A673 (cell line): ENCODE measurements at regions not wholly inside any gene's neighbourhood (a gene's known extent, or its start where the extent isn't known, plus 50 kb on each side); places are given as distances from the start of the nearest gene placed in this dataset.
A peak's percentile ranks its signal among the peaks of the same experiment; 100 is the strongest.

ENCODE experiments used
- BruUV-seq: library from RNA; stranded (reverse); fragments of 400-500 nt; replicated peaks from 2 replicates; lab custom pipeline; 2021; lab: Mats Ljungman, UMichigan
- CTCF ChIA-PET: fragments of 300-600 bp; sonication (Branson Sonifier 250); formaldehyde crosslinking; loops from one replicate; lab custom pipeline; 2022; ENCODE audit warnings: antibody characterized with exemption; lab: Charles Lee
- POLR2A ChIA-PET: fragments of 300-600 bp; sonication (Branson Sonifier 250); formaldehyde crosslinking; loops from one replicate; lab custom pipeline; 2022; ENCODE audit warnings: antibody characterized with exemption; ENCODE audit not compliant: low non-redundant PET; lab: Charles Lee
- DNase-seq: peaks from one replicate; pipeline ENCODE4 v3.0.0-alpha.2; 2015; ENCODE audit warnings: low spot score
- H3K27ac ChIP-seq: fragments of 200-600 bp; sonication (generic); 2 replicates; pipeline ENCODE4 v1.5.1; 2016; ENCODE audit warnings: mixed run types, low read depth, mild to moderate bottlenecking, mixed read lengths, antibody characterized with exemption, low read length; ENCODE audit not compliant: poor library complexity, severe bottlenecking
- H3K27me3 ChIP-seq: fragments of 200-600 bp; sonication (generic); replicated peaks from 2 replicates; pipeline ENCODE4 v1.6.1; 2017; ENCODE audit warnings: mixed run types, low read depth, mild to moderate bottlenecking, mixed read lengths, antibody characterized with exemption, low read length; ENCODE audit not compliant: insufficient read depth, poor library complexity
- H3K36me3 ChIP-seq: fragments of 200-600 bp; sonication (generic); 2 replicates; pipeline ENCODE4 v1.6.1; 2016; ENCODE audit warnings: mixed run types, mild to moderate bottlenecking, mixed read lengths, antibody characterized with exemption, low read length; ENCODE audit not compliant: insufficient read depth, poor library complexity, severe bottlenecking
- H3K4me1 ChIP-seq: fragments of 200-600 bp; sonication (generic); 2 replicates; pipeline ENCODE4 v1.6.1; 2017; ENCODE audit warnings: mixed run types, mild to moderate bottlenecking, mixed read lengths, antibody characterized with exemption, low read length; ENCODE audit not compliant: insufficient read depth, poor library complexity, severe bottlenecking
- H3K4me3 ChIP-seq: fragments of 200-600 bp; sonication (generic); 2 replicates; pipeline ENCODE4 v1.5.1; 2016; ENCODE audit warnings: low read depth, mixed run types, mild to moderate bottlenecking, mixed read lengths, low read length; ENCODE audit not compliant: poor library complexity, severe bottlenecking
- H3K9me3 ChIP-seq: fragments of 200-600 bp; sonication (generic); 2 replicates; pipeline ENCODE4 v1.6.1; 2016; ENCODE audit warnings: mixed run types, low read depth, mild to moderate bottlenecking, mixed read lengths, antibody characterized with exemption, low read length; ENCODE audit not compliant: poor library complexity, severe bottlenecking
- EZH2 ChIP-seq: fragments of 200-600 bp; sonication (generic); IDR thresholded peaks from 2 replicates; pipeline ENCODE4 v1.6.1; 2017; ENCODE audit warnings: borderline replicate concordance, low read depth, mild to moderate bottlenecking, mixed read lengths, antibody characterized with exemption, low read length; ENCODE audit not compliant: poor library complexity, severe bottlenecking
- intact Hi-C: fragments of 100-400 bp; cut with micrococcal nuclease; formaldehyde crosslinking; loops from one replicate; pipeline ENCODE4 v1.10.0; 2022; ENCODE audit not compliant: unreplicated experiment
- TF ChIP-seq, protein P1 (sequence below): fragments of 300-800, 200-600 bp; sonication (generic); conservative IDR thresholded peaks from 2 replicates; pipeline ENCODE4 v1.5.1; 2017; ENCODE audit warnings: low read depth, mild to moderate bottlenecking, antibody characterized with exemption, low read length, moderate library complexity, mixed read lengths

DNA sequence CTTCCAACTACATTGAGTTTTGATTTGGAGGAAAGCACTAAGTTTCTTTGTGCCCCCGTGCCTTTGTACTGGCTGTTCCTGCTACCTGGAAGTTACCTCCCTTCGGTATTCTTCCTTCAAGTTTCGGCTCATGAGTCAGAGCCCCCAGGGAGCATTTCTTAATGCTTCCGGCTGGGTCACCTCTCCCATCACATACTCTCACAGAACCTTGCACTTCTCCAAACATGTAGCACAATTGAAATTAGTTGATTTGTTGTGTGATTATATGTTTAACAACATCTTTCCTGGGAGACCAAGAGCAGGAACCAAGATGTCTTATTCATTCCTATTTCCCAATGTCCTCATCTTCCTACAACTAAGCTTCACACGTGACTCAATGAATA is 158.6 kb upstream of the CDH5 start:
- DNase-seq, result no peak
- Histone ChIP-seq H3K27me3 (no peaks in the 10 kb centered on the region), H3K4me1 (peaks cover 39% of the 10 kb centered on the region), H3K27ac (peak overlapping the region; percentile 74), H3K36me3 (no peaks in the 10 kb centered on the region), H3K4me3 (no peak overlapping the region), H3K9me3 (no peaks in the 10 kb centered on the region)
- ChIA-PET CTCF (no interaction called here), POLR2A (no interaction called here)
- TF ChIP-seq, protein P1, sequence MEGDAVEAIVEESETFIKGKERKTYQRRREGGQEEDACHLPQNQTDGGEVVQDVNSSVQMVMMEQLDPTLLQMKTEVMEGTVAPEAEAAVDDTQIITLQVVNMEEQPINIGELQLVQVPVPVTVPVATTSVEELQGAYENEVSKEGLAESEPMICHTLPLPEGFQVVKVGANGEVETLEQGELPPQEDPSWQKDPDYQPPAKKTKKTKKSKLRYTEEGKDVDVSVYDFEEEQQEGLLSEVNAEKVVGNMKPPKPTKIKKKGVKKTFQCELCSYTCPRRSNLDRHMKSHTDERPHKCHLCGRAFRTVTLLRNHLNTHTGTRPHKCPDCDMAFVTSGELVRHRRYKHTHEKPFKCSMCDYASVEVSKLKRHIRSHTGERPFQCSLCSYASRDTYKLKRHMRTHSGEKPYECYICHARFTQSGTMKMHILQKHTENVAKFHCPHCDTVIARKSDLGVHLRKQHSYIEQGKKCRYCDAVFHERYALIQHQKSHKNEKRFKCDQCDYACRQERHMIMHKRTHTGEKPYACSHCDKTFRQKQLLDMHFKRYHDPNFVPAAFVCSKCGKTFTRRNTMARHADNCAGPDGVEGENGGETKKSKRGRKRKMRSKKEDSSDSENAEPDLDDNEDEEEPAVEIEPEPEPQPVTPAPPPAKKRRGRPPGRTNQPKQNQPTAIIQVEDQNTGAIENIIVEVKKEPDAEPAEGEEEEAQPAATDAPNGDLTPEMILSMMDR, result no peak
- no peak for TF ChIP-seq EZH2
- BruUV-seq, result no TSS peak
- intact Hi-C loops, result no loop called here

- ChIA-PET POLR2A (no interaction called here), CTCF (no interaction called here)
- H3K27ac ChIP-seq, result peak overlapping the region; percentile 74
- intact Hi-C loops, result no loop called here
- peak; percentile 93 for DNase-seq
- no peaks in the 10 kb centered on the region for H3K36me3 ChIP-seq
- no peak overlapping the region for H3K4me3 ChIP-seq
- BruUV-seq, result no TSS peak
- TF ChIP-seq, protein P1, result no peak
- no peak for TF ChIP-seq EZH2
- no peaks in the 10 kb centered on the region for H3K9me3 ChIP-seq
- peaks cover 39% of the 10 kb centered on the region for H3K4me1 ChIP-seq
- H3K27me3 ChIP-seq, result no peaks in the 10 kb centered on the region
Observed at GRCh38 chr16:66207139-66207882, 159.2 kb upstream of the CDH5 start.

GRCh38 chr16:66206363-66206762 is 160.1 kb upstream of the CDH5 start:
- intact Hi-C loops, result no loop called here
- H3K27ac ChIP-seq, result peak overlapping the region; percentile 74
- POLR2A ChIA-PET, result no interaction called here
- no peaks in the 10 kb centered on the region for H3K27me3 ChIP-seq
- no peak overlapping the region for H3K4me3 ChIP-seq
- CTCF ChIA-PET, result interaction anchor here (0.6 kb wide), 1 partner anchor 200 kb away, joined by 5 read pairs; no protein-coding TSS in a partner anchor
- TSS peak; percentile 77 for BruUV-seq
- no peaks in the 10 kb centered on the region for H3K9me3 ChIP-seq
- DNase-seq, result no peak
- H3K4me1 ChIP-seq, result peaks cover 39% of the 10 kb centered on the region
- no peak for TF ChIP-seq EZH2
- TF ChIP-seq, protein P1, result no peak
- H3K36me3 ChIP-seq, result no peaks in the 10 kb centered on the region
